ENCODE measurements at regions not wholly inside any gene's neighbourhood (a gene's known extent, or its start where the extent isn't known, plus 50 kb on each side); places are given as distances from the start of the nearest gene placed in this dataset.

- H3K27ac ChIP-seq (ENCODE audit: low read length), result no peak overlapping the region
- in situ Hi-C loops (cut with HindIII; ENCODE audit: low pct_unique_long_range_greater_than_20kb, low sequenced_read_pairs), result no loop called here
- ChIA-PET CTCF (no interaction called here), POLR2A (no interaction called here)
- TF ChIP-seq REST (IDR thresholded peaks at IDR 0.05; ENCODE audit: insufficient read depth in 1 of 2, low read depth in 2 of 2, low read length in 1 of 2) (no peak), TCF7L2 (IDR thresholded peaks at IDR 0.05; ENCODE audit: low read depth, low read length) (no peak), POLR2AphosphoS5 (IDR thresholded peaks at IDR 0.05; ENCODE audit: low read depth, low read length) (no peak), CTCF (IDR thresholded peaks at IDR 0.05) (no peak), SIN3A (IDR thresholded peaks at IDR 0.05; ENCODE audit: borderline replicate concordance, insufficient read depth, low read depth, low read length) (no peak)
- no peaks in the 10 kb centered on the region for H3K27me3 ChIP-seq (ENCODE audit: control insufficient read depth, insufficient read depth, low read length)
- no peaks in the 10 kb centered on the region for H3K4me1 ChIP-seq (ENCODE audit: control insufficient read depth, insufficient read depth, low read length)
- no peak for ATAC-seq
- no peak for DNase-seq (ENCODE audit: low read depth, low spot score)
- peaks cover 1% of the 10 kb centered on the region; the same call in 1 of the 2 replicates for H3K9me3 ChIP-seq (ENCODE audit: control insufficient read depth, insufficient read depth, low read depth, low read length)
- BruUV-seq (replicated peaks), result no TSS peak
- H3K36me3 ChIP-seq (ENCODE audit: control insufficient read depth, insufficient read depth, low read length), result no peaks in the 10 kb centered on the region
- H3K4me3 ChIP-seq (ENCODE audit: low read depth in 2 of 2, low read length in 2 of 2), result no peak overlapping the region
- intact Hi-C loops (cut with micrococcal nuclease; ENCODE audit: unreplicated experiment), result no loop called here
These were observed 230.2 kb upstream of the IRX2 start for GRCh38 chr5:2981652-2982051.

- ChIA-PET CTCF (no interaction called here), POLR2A (no interaction called here)
- BruUV-seq (replicated peaks), result no TSS peak
- in situ Hi-C loops (cut with HindIII; ENCODE audit: low pct_unique_long_range_greater_than_20kb, low sequenced_read_pairs), result no loop called here
- Histone ChIP-seq H3K4me1 (ENCODE audit: control insufficient read depth, insufficient read depth, low read length) (no peaks in the 10 kb centered on the region), H3K9me3 (ENCODE audit: control insufficient read depth, insufficient read depth, low read depth, low read length) (peaks cover 6% of the 10 kb centered on the region; the same call in 1 of the 2 replicates), H3K27ac (ENCODE audit: low read length) (no peak overlapping the region), H3K4me3 (ENCODE audit: low read depth in 2 of 2, low read length in 2 of 2) (no peak overlapping the region), H3K36me3 (ENCODE audit: control insufficient read depth, insufficient read depth, low read length) (no peaks in the 10 kb centered on the region), H3K27me3 (ENCODE audit: control insufficient read depth, insufficient read depth, low read length) (no peaks in the 10 kb centered on the region)
- DNase-seq (ENCODE audit: low read depth, low spot score) (no peak), ATAC-seq (no peak)
- intact Hi-C loops (cut with micrococcal nuclease; ENCODE audit: unreplicated experiment), result no loop called here
- TF ChIP-seq POLR2AphosphoS5 (IDR thresholded peaks at IDR 0.05; ENCODE audit: low read depth, low read length) (no peak), REST (IDR thresholded peaks at IDR 0.05; ENCODE audit: insufficient read depth in 1 of 2, low read depth in 2 of 2, low read length in 1 of 2) (no peak), TCF7L2 (IDR thresholded peaks at IDR 0.05; ENCODE audit: low read depth, low read length) (no peak), SIN3A (IDR thresholded peaks at IDR 0.05; ENCODE audit: borderline replicate concordance, insufficient read depth, low read depth, low read length) (no peak), CTCF (IDR thresholded peaks at IDR 0.05) (no peak)
These were observed 229.6 kb upstream of the IRX2 start for GRCh38 chr5:2981035-2981434.

All from Panc1 (cell line).